GM19397 (cell line): ENCODE measurements at regions not wholly inside any gene's neighbourhood (a gene's known extent, or its start where the extent isn't known, plus 50 kb on each side); places are given as distances from the start of the nearest gene placed in this dataset.

Experiments used
- ATAC-seq: cut with Tn5 transposase; IDR thresholded peaks from one replicate; pipeline ENCODE4 v1.9.1; 2021; ENCODE audit warnings: mild to moderate bottlenecking, moderate library complexity; ENCODE audit not compliant: unreplicated experiment

DNA sequence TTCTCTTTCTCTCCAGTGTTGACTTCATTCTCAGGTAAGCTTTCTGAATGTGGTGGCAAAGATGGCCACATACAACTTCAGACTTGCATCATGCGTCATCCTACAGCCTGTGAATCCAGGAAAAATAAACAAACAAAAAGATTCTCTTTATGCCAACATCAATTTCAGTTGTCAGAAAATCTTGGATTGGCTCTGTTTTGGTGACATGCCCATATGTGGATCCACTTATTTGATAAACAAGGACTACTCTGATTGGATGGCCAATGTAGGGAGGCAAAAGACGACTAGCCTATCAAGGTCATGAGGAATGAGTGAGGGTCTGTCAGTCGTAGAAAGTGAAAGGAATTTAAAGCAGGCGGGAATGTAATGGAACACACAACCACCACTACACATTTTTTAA, 866.6 kb downstream of the USP25 start:
- ATAC-seq = no peak

DNA sequence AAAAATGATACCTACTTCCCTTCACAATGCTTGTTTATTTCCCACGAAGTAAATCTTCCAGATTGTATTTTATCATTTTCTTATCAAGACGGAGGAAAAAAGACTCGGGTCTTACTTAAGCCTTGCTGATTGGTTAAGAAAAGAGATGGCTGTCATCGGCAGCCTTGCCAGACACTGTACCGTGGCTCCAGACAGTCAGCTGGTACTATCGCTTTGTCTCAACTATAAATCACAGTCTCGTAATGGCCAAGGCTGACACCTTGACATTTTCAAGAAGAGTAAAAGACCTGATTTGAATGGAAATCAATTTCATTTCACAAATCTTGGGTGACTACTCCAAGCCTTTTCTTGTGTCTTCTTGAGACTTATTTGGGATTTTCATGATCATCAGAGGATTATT, 868.0 kb downstream of the USP25 start:
- no peak for ATAC-seq

DNA sequence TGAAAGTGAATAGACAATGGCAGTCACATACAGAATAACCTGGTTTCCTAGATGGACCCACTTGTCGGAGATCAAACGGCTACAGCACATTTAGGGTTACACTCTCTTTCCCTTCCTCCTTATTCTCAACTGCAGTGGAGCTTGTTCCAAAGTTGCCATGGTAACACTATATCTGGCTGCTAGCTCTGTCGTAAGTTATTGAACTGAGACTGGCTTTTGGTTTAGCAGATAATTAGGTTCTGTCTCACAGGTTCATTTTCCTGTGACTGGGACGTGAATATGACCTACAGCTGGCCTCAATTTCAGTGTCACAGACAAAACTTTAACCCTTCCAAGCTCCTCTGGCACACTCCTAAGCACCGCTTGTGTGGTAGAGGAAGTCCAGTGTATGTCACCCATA, 875.8 kb downstream of the USP25 start:
- ATAC-seq = no peak

DNA sequence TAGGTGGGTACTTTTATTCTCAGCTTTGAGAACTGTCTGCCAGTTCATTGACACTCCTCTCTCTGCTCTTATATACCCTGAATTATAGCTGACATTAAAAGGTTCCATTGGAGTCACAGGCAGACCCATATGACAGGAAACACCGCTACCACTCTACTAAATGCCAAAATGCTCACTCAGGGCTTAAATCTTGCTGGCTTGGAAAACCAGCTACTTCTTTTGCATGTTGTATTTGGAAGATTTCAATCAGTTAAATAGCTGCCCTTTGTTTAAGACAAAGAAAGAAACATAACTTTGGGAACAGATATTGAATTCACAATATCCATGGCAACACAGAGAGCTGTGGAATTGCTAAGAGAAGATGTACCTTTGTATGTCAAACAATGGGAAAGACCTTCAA, 876.5 kb downstream of the USP25 start:
- ATAC-seq = no peak

- no peak for ATAC-seq
Observed at GRCh38 chr21:16608209-16608830, 878.5 kb downstream of the USP25 start.

DNA sequence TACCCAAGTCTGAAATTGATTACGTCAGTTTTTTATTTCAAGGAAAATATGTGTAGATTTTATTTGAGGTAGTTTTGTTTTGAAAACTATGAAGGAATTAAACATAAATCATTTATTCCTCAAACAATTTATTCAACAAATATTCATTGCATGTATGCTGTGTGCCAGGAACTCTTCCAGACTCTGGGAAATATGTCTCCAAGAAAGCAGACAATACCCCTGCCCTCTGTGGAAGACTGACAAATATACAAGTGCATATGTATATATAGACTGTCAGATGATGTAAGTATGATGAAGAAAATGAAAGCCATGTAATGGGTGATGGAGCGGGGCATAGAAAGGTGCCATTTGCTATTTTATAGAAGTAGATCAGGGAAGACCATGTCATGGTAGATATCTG, 889.5 kb downstream of the USP25 start:
- no peak for ATAC-seq

GRCh38 chr21:16620786-16621320, 891.1 kb downstream of the USP25 start:
- ATAC-seq = no peak

GRCh38 chr21:16624479-16625118, 888.2 kb upstream of the CXADR start:
- ATAC-seq = no peak

GRCh38 chr21:16625491-16625890, 887.4 kb upstream of the CXADR start:
- no peak for ATAC-seq

- no peak for ATAC-seq
Observed at GRCh38 chr21:16633831-16634459, 878.9 kb upstream of the CXADR start.

DNA sequence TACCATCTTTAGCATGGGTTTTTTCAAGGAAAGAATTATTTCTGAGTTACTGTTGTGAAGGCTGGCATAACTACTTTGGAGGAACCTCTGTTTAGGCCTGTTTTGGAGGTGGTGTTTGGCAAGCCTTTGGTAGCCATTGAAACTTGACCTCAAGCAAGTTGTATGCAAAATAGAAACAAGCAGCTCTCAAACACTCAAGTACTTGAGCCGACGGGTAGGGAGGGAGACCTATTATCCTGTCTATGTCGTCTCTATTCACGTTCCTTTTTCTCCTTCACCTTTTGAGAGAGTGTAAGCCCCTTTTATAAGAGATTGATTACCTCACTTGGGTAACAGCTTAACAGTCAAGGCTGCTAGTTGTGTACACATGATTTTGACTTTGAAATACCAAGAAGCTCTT, 878.3 kb upstream of the CXADR start:
- ATAC-seq = no peak

DNA sequence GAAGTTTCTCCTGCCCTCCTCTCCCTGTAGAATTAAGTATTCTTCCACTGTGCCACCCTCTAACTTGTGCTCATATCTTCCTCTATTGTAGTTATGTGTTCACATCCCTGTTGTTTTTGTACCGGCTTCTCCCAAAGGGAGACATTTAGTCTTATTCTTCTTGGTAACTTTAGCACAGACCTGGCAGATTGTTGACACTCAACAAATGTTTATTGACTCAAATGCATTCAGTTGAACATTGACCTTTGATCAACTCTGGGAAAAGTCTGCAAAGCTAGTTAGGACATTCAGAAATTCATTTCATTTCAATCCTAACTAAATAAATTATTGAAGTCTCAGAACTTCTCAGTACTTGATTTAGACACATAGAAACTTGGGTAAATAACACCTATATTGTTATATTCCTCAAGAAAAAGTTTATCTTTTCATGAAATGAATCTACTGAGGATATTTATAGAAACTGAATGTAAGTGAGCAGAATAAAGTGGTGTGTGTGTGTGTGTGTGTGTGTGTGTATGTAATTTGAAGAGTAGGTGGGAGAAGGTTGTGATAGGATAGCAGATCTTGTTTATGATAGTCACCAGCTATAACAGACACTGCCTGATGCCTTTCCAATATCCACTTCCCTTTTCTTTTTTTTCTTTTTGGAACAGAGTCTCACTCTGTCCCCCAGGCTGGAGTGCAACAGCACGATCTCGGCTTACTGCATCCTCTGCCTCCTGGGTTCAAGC, 872.4 kb upstream of the CXADR start:
- ATAC-seq = no peak

DNA sequence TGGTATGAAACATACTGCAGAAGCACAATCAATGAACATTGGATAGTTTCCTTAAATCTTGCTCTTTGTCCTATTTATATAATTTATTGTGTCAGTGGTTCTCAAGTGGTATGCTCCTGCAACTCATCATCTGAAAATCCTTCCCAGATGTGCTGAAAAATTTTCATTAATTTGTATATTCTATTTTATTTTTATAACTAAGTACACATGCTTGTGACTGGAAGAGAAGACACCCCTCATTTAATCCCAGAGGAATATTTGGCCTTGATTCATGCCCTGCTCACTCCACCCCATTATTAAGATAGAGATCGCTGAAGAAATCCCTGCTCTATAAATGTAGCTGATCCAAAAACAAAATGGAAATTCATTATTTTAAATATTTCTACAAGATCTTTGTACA, 870.5 kb upstream of the CXADR start:
- no peak for ATAC-seq

DNA sequence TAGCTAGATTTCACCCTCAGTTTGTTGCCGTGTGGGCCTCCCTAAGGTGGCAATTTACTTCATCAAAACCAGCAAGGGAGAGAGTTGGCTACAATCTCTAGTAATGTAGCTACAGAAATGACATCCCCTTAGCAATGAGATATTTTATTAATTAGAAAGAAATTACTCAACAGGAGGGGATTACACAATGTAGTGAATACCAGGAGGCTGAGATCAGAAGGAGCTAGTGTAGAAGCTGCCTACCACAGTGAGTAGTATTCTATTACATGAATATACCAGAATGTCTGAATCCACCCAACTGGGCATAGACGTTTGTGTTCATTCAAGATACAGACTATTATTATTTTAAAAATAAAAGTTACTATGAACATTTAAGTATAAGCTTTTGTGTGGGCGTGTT, 868.2 kb upstream of the CXADR start:
- ATAC-seq = no peak

DNA sequence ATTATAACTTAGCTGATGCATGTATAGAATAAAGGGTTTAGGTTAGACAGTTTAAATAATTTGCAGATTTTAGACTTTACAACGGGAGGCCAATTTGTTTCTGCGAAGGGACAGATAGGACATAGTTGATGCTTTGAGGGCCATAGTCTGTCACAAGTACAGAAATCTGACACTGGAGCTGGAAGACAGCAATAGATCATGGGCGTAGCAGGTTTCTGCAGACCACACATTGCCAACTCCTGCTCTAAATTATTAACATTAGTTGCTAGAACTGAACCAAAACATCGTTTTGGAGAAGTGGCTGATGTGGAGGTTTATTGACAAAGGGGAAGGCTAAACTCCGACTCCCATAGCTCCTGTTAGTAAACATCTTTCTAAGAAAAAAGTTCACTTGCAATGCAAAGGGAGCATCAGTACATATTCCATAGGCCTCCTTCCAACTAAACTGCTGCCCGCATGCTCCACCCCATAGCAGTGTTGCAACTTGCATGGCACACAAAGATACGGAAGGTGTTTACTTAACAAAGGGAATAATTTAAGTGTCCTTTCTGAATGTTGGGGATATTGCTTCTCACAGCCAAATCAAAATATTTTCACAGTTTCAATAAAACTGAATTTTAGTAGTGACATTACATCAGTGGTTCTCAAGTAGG, 862.0 kb upstream of the CXADR start:
- no peak for ATAC-seq

GRCh38 chr21:16651956-16652355, 860.9 kb upstream of the CXADR start:
- ATAC-seq = no peak

- ATAC-seq = no peak
Observed at GRCh38 chr21:16663436-16663835, 849.4 kb upstream of the CXADR start.

DNA sequence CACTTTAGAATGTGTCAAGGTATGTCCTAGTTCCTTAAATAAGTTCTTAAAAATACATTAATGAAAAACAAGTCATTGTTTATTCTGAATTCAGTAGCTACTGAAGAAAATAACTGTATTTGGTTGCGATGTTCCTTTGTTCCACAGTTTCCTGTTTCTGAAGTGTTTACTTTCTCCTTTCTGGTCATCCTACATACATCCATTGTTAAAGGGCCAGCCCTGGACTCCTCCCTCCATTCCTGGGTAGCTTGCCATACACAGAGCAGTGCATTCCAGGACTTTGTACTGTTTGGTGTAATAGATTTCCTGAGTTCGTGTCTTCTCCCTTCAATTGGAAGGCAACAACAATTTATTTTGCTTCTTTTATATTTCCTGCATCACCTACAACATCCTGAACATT, 845.4 kb upstream of the CXADR start:
- ATAC-seq = no peak

- no peak for ATAC-seq
Observed at GRCh38 chr21:16674949-16675348, 837.9 kb upstream of the CXADR start.

DNA sequence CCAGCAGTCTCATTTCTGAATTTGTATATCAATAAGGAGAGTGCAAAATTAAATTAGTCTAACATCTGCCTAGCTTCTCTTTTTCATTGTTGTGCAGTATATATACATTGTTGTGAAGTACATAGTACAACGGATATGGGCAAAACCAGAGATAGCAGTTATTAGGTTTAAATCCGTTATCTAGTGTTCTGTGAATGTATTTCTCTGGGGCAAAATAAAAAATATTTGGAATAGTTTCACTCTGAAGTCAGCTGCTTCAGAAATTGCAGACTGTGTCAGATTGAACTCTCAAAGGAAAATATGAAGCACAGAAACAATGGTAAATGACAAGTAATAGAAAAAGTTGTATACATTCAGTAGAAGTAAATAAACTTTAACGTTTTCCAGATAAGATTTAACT, 836.5 kb upstream of the CXADR start:
- ATAC-seq = no peak
